T-helper 17 cell (primary cell): ENCODE measurements at regions not wholly inside any gene's neighbourhood (a gene's known extent, or its start where the extent isn't known, plus 50 kb on each side); places are given as distances from the start of the nearest gene placed in this dataset.

Source experiments
- ATAC-seq: fragments of 150-1000 bp; cut with Tn5 transposase; 2 replicates; pipeline ENCODE4 v1.10.0; 2021; ENCODE audit warnings: mild to moderate bottlenecking, moderate library complexity
- DNase-seq, 3 donors: peaks; one replicate each; pipeline versions ENCODE4 v3.0.0 to v3.0.0-alpha.2; 2020 to 2021
- H3K9me3 ChIP-seq: one replicate; pipeline ENCODE4 v1.7.0; 2013; ENCODE audit warnings: low read length, mild to moderate bottlenecking; ENCODE audit not compliant: control insufficient read depth, poor library complexity, severe bottlenecking
- H3K27ac Mint-ChIP-seq: one replicate; pipeline ENCODE4 v1.8.0; 2022; ENCODE audit warnings: mild to moderate bottlenecking, moderate library complexity, mixed read lengths
- H3K27me3 Mint-ChIP-seq: one replicate; pipeline ENCODE4 v1.8.0; 2022; ENCODE audit warnings: mixed read lengths
- H3K36me3 Mint-ChIP-seq: one replicate; pipeline ENCODE4 v1.8.0; 2022; ENCODE audit warnings: low read depth, mixed read lengths
- H3K4me1 Mint-ChIP-seq: one replicate; pipeline ENCODE4 v1.8.0; 2022; ENCODE audit warnings: mild to moderate bottlenecking, mixed read lengths
- H3K4me3 Mint-ChIP-seq: one replicate; pipeline ENCODE4 v1.8.0; 2022; ENCODE audit warnings: mild to moderate bottlenecking, moderate library complexity, mixed read lengths

DNA sequence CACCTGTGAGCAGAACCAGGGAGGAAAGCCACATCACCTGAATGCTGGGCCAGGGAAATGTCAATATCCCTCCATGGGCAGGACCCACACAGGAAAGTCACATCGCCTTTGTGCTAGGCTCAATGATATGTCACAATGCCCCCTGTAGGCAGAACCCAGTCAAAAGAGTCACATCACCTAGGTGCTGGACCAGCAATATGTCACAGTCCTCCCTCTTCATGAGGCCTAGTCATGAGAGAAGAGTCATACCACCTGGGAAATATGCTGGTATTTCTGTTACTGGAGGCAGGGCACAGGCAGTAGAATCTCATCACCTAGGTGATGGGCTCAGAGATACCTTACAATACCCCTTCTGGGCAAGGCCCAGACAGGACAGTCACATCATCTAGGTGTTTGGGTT is 1843.4 kb downstream of the TP53TG3F start:
- Mint-ChIP-seq H3K4me1 (no peaks in the 10 kb centered on the region), H3K27ac (no peak overlapping the region), H3K27me3 (no peaks in the 10 kb centered on the region), H3K36me3 (no peaks in the 10 kb centered on the region), H3K4me3 (no peak overlapping the region)
- ATAC-seq (no peak), DNase-seq (no peak)
- H3K9me3 ChIP-seq = peaks cover 5% of the 10 kb centered on the region

DNA sequence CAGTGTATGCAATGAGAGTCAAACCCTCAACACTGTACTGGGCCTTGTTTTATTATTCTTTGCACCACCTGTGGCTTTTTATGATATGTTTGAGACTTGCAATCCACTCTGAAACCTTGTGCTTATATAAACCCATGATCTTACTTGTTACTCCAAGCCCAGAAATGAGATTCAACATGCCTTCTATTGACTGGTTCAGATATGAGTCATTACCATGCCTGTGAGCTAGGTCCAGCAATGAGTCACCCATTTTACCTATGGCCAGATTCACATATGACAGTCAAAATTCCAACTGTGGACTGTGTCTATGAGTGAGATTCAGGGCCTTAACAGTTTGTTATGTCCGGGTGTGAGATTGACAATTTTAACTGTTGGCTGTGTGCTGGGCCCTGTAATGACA is 1846.1 kb downstream of the TP53TG3F start:
- no peak for ATAC-seq
- H3K4me1 Mint-ChIP-seq = no peaks in the 10 kb centered on the region
- no peaks in the 10 kb centered on the region for H3K36me3 Mint-ChIP-seq
- H3K4me3 Mint-ChIP-seq = no peak overlapping the region
- peaks cover 5% of the 10 kb centered on the region for H3K9me3 ChIP-seq
- no peak for DNase-seq
- H3K27ac Mint-ChIP-seq = no peak overlapping the region
- H3K27me3 Mint-ChIP-seq = no peaks in the 10 kb centered on the region

DNA sequence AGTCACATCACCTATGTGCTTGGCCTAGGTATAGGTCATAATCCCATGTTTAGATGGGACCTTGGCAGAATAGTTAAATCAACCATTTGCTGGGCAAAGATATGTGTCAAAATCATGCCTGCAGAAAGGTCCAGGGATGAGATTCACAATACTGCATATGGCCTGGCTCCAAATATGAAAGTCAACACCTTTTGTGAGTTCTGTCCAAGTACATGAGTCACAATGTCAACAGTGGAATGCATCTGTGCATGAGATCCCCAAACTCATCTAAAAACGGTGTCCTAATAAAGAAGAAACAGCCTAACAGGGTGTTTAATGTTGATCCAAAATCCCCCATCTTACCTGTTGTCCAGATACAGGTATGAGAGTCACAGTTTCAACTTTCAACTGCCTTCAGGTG is 1847.5 kb downstream of the TP53TG3F start:
- H3K9me3 ChIP-seq = peaks cover 5% of the 10 kb centered on the region
- ATAC-seq (no peak), DNase-seq (no peak)
- H3K27ac Mint-ChIP-seq = no peak overlapping the region
- no peak overlapping the region for H3K4me3 Mint-ChIP-seq
- no peaks in the 10 kb centered on the region for H3K27me3 Mint-ChIP-seq
- no peaks in the 10 kb centered on the region for H3K4me1 Mint-ChIP-seq
- H3K36me3 Mint-ChIP-seq = no peaks in the 10 kb centered on the region

DNA sequence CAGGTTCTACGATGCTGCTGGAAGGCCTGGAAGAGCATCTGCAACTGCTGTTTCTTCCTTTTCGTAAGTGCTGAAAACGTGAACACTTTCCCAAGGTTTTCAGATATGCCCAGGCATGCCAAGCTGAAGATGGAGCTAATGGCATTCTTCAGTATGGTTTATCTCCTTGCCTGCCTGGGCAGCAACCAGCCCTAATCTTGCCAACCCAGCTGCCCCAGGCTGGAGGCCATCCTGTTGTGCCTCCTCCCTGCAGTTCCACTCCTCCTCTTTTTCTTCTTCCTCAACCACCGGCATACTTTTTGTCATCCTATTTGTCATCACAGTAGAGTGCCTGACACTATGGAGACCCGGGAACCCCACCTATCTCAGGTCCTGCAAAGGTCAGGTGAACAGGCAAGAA is 1849.3 kb downstream of the TP53TG3F start:
- H3K36me3 Mint-ChIP-seq = no peaks in the 10 kb centered on the region
- ATAC-seq (no peak), DNase-seq (no peak)
- peaks cover 5% of the 10 kb centered on the region for H3K9me3 ChIP-seq
- no peaks in the 10 kb centered on the region for H3K4me1 Mint-ChIP-seq
- H3K27ac Mint-ChIP-seq = no peak overlapping the region
- H3K4me3 Mint-ChIP-seq = no peak overlapping the region
- no peaks in the 10 kb centered on the region for H3K27me3 Mint-ChIP-seq

DNA sequence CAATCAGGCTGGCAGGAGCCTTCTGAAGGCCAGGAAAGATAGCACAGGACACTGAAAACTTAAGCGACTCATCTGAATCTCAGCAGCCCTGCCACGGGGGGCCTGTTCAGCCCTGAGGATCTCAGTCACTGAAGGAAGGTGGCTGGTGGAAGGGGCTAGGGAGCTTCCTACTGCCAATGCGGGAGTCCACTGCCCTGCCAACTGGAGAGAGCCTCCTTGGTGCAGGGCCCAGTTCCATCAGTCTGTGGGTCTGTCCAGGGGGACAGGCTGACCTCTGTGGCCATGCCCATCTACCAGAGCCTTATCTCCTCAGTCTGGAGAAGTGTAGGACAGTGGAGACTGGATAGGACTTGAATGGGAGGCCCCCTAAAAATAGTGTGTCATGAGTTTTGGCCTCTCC is 1851.6 kb downstream of the TP53TG3F start:
- Mint-ChIP-seq H3K4me1 (no peaks in the 10 kb centered on the region), H3K4me3 (no peak overlapping the region)

DNA sequence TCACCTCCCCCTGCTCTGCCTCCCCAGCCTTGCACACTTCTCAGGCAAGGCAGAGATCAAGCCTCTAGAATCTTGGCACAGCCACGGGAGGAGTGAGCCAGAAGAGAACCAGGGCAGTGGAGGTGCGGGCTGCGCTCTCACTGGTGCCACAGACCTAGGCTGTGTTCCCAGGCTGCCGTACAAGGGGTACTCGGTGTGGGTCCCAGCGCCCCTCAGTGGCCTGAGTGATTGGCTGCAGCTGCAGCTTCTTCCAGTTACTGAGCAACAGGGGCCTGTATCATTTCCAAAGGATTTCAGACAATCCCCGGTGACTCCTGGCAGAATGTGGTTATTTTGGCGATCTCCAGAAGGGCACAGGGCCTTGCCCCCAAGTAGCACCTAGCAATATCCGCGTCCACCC is 1852.1 kb downstream of the TP53TG3F start:
- ATAC-seq (no peak), DNase-seq (no peak)
- H3K4me1 Mint-ChIP-seq = no peaks in the 10 kb centered on the region
- no peaks in the 10 kb centered on the region for H3K27me3 Mint-ChIP-seq
- no peak overlapping the region for H3K4me3 Mint-ChIP-seq
- peaks cover 4% of the 10 kb centered on the region for H3K9me3 ChIP-seq
- H3K27ac Mint-ChIP-seq = no peak overlapping the region
- no peaks in the 10 kb centered on the region for H3K36me3 Mint-ChIP-seq

More for the DNA sequence above, 1851.6 kb downstream of the TP53TG3F start:
- no peak for ATAC-seq
- DNase-seq = no peak
- no peaks in the 10 kb centered on the region for H3K36me3 Mint-ChIP-seq
- peaks cover 5% of the 10 kb centered on the region for H3K9me3 ChIP-seq
- no peak overlapping the region for H3K27ac Mint-ChIP-seq
- no peaks in the 10 kb centered on the region for H3K27me3 Mint-ChIP-seq

DNA sequence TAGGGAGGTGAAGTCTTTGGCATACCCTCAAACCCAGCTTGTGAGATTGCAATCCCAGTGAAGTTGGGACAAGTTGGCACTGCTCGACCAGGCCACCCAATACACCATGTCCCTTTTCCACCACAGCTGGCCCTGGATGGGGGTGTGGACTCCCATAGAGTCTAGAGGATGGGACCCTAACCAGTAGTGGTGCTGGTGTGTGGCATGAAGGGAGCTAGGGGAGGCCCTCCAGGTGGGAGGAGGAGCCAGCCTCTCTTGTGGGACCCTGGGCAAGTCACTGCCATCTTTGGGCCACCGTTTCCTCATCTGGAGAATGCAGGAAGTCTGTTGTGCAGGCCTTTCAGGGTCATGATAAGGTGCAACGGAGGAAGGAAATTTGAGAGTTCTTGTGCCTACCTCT is 1854.9 kb downstream of the TP53TG3F start:
- H3K4me1 Mint-ChIP-seq = no peaks in the 10 kb centered on the region
- no peaks in the 10 kb centered on the region for H3K27me3 Mint-ChIP-seq
- DNase-seq (no peak), ATAC-seq (no peak)
- H3K36me3 Mint-ChIP-seq = no peaks in the 10 kb centered on the region
- no peaks in the 10 kb centered on the region for H3K9me3 ChIP-seq
- no peak overlapping the region for H3K4me3 Mint-ChIP-seq
- no peak overlapping the region for H3K27ac Mint-ChIP-seq

DNA sequence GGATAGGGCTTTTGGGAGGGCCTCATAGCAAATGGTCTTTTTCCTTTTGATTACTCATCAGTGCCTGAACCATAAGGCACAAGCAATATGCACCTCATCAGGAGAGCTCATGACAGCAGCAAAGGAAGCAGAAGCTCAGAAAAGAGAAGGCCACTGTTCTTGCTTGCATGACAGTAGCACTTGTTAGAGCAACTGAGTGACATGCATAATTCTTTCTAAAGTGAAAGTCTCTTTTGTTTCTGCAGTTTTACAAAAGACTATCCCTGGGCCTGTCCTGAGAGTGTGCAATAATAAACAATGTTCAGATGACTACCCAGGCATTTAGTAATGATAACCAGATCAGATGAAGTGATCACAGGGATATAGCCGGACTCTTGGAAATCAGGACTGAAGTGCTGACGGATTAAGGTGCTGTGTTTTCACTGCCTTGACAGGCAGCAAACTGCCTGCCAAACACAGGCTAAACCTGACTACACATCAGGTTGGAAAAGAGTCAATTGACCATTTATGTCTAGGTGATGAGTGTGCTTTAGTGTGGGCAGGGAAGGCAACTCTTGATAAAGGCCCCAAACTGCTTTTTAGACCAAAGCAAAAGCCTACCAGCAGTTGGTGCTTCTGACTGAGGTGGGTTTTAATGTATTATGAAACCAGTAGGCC is 1860.3 kb downstream of the TP53TG3F start:
- Mint-ChIP-seq H3K36me3 (no peaks in the 10 kb centered on the region), H3K27ac (no peak overlapping the region), H3K4me3 (no peak overlapping the region), H3K4me1 (no peaks in the 10 kb centered on the region), H3K27me3 (no peaks in the 10 kb centered on the region)
- no peaks in the 10 kb centered on the region for H3K9me3 ChIP-seq
- no peak for DNase-seq
- no peak for ATAC-seq

DNA sequence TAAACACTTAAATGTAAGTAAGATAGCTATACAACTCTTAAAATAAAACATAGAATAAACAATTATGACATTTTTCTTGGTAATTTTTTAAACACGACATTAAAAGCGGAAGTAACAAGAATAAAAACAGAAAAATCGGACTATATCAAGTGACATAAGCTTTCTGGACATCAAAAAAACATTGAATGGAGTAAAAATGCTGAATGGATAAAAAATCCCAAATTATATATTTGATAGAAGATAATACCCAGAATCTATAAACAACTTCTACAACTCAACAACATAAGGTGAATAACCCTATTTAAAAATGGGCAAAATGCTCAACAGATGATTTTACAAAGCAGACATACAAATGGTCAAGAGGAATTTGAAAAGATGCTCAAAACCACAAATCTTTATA is 1866.5 kb downstream of the TP53TG3F start:
- no peak overlapping the region for H3K4me3 Mint-ChIP-seq
- ATAC-seq (no peak), DNase-seq (no peak)
- H3K9me3 ChIP-seq = no peaks in the 10 kb centered on the region
- H3K27me3 Mint-ChIP-seq = no peaks in the 10 kb centered on the region
- no peaks in the 10 kb centered on the region for H3K36me3 Mint-ChIP-seq
- no peak overlapping the region for H3K27ac Mint-ChIP-seq
- no peaks in the 10 kb centered on the region for H3K4me1 Mint-ChIP-seq

DNA sequence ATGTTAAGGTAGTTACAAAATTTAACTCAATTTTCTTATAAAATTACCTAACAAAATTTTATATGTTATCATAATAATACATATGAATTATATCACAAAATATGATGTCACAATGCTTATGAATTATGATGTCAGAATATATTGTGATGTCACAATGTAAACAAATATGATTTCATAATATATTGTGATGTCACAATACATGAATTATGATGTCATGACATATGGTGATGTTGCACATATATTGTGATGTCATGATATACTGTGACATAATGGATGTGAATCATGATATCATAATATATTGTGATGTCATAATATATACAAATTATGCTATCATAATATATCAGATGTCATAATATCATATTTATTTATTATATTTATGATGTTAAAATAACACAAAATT is 1879.9 kb downstream of the TP53TG3F start:
- ATAC-seq (no peak), DNase-seq (no peak)
- H3K36me3 Mint-ChIP-seq = no peaks in the 10 kb centered on the region
- H3K27me3 Mint-ChIP-seq = no peaks in the 10 kb centered on the region
- H3K9me3 ChIP-seq = no peaks in the 10 kb centered on the region
- H3K4me1 Mint-ChIP-seq = no peaks in the 10 kb centered on the region
- no peak overlapping the region for H3K27ac Mint-ChIP-seq
- no peak overlapping the region for H3K4me3 Mint-ChIP-seq

DNA sequence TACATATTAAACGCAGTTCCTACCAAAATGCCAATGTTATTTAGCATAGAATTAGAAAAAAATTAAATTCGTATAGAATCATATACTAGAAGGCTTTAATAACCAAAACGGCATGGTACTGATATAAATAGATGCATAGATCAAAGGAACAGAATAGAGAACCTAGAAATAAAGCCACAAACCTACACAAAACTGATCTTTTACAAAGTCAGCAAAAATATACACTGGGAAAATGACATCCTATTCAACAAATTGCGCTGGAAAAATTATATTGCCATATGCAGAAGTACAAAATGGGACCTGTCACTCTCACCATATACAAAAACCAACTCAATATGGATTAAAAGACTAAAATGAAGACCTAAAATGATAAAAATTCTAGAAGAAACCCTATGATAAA is 1882.6 kb downstream of the TP53TG3F start:
- no peak overlapping the region for H3K4me3 Mint-ChIP-seq
- H3K27me3 Mint-ChIP-seq = no peaks in the 10 kb centered on the region
- no peak overlapping the region for H3K27ac Mint-ChIP-seq
- no peaks in the 10 kb centered on the region for H3K36me3 Mint-ChIP-seq
- no peaks in the 10 kb centered on the region for H3K4me1 Mint-ChIP-seq
- DNase-seq (no peak), ATAC-seq (no peak)
- no peaks in the 10 kb centered on the region for H3K9me3 ChIP-seq

DNA sequence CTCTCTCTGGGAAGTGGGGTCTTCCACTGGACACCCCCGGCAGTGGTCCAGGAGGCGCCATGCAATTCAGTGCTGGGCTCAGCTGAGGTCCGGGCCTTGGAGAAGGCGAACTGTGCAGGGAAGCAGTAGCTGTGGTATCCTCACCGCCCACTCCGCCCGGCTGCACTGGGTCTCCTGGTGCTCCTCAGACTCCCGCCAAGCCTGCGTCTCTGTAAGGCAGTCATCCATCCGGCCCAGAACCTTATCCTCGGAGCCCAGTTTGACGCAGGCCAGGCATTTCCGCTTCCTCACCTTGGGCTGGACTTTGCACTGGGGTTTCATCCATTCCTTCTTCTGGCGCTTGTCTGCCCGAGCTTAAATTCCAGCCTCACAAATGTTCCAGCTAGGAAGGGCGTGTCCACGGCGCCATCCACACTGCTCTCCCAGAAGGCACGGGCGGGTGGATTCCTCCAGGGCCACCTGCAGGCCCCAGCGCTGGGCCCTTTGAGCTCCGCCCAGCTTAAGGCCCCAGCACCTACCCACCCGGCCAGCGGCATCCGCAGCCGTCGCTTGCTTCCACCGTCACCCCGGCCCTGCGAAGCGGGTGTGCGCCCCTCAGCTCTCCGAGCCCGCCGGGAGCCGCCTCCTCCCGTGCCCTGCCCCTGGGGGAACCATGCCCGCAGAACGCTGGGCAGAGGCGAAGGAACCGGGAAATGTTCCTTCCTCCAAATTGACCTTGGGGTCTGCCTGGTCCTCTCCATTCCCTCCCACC is 1884.8 kb downstream of the TP53TG3F start:
- Mint-ChIP-seq H3K4me1 (no peaks in the 10 kb centered on the region), H3K4me3 (no peak overlapping the region), H3K36me3 (no peaks in the 10 kb centered on the region), H3K27me3 (no peaks in the 10 kb centered on the region), H3K27ac (no peak overlapping the region)
- ATAC-seq (no peak), DNase-seq (no peak)
- no peaks in the 10 kb centered on the region for H3K9me3 ChIP-seq

DNA sequence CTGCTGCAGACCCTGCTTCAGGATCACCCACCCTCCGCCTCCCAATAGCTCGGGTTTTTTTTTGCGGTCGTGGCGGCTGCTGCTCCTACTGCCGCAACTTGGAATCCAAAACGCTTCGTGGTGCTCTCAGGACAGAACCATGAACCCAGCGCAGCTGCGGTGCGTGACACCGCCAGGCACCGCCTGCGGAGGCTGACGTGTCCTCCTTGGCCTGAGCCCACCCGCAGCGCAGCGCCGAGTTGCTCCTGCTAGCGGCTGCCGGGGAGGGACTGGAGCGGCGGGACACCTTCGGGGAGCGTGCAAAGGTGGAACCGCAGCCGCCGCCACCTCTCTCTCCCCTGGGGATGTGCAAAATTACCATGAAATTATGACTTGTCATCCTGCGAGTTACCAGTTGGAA is 1893.0 kb downstream of the TP53TG3F start:
- no peaks in the 10 kb centered on the region for H3K27me3 Mint-ChIP-seq
- DNase-seq = no peak
- H3K4me3 Mint-ChIP-seq = no peak overlapping the region
- no peaks in the 10 kb centered on the region for H3K4me1 Mint-ChIP-seq
- H3K27ac Mint-ChIP-seq = no peak overlapping the region
- no peaks in the 10 kb centered on the region for H3K36me3 Mint-ChIP-seq
- no peak for ATAC-seq
- no peaks in the 10 kb centered on the region for H3K9me3 ChIP-seq

DNA sequence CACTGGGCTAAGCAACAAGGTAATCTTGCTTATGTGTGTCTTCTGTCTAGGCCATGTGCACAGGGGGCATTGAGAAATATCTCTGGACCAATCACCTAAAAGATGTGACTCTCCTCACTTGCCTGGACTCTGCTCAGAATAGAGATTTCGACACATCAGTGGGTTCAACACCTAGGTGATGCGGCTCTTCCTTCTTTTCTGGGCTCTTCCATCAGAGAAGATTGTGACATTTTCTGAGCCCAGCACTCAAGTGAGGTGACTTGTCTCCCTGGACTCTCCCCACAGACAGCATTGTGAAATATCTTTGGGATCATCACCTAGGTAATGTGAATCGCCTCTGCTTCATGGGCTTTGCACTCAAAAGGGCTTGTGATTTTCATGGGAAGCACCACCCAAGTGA is 1904.1 kb downstream of the TP53TG3F start:
- H3K4me1 Mint-ChIP-seq = no peaks in the 10 kb centered on the region
- no peaks in the 10 kb centered on the region for H3K36me3 Mint-ChIP-seq
- H3K4me3 Mint-ChIP-seq = no peak overlapping the region
- H3K9me3 ChIP-seq = peaks cover 2% of the 10 kb centered on the region
- H3K27ac Mint-ChIP-seq = no peak overlapping the region
- DNase-seq = no peak
- ATAC-seq = no peak
- no peaks in the 10 kb centered on the region for H3K27me3 Mint-ChIP-seq
